ENCODE measurements at regions not wholly inside any gene's neighbourhood (a gene's known extent, or its start where the extent isn't known, plus 50 kb on each side); places are given as distances from the start of the nearest gene placed in this dataset.
"Not testable (repeated sequence)": the region's sequence is repeated elsewhere in the genome, so short reads cannot be mapped to it uniquely, and the experiment has no call there.

- no peak for DNase-seq (ENCODE audit: low read depth)
Observed at GRCh38 chr13:73336773-73337172, 278.0 kb downstream of the KLF5 start.

GRCh38 chr13:73335944-73336343, 277.1 kb downstream of the KLF5 start:
- no peak for DNase-seq (ENCODE audit: low read depth)

DNA sequence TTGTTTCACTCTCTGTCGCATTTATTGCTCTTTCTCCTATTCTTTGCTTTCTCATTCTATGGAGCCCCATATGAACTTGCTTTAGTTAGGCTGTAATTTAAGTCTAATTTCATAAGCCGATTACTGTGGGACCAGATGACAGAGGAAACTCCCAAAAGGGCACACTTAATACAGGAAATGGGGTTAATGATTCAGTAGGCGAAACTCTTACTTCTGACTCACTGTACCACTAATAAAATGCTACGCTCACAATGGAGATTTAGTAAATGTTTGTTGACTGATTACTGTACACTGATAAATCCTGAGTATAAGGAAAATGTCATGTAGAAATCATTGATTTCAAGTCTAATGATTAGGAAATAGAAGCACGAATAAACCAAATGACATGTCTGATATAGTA, 276.4 kb downstream of the KLF5 start:
- DNase-seq (ENCODE audit: low read depth), result no peak

GRCh38 chr13:73334445-73334844, 275.6 kb downstream of the KLF5 start:
- DNase-seq (ENCODE audit: low read depth), result no peak

DNA sequence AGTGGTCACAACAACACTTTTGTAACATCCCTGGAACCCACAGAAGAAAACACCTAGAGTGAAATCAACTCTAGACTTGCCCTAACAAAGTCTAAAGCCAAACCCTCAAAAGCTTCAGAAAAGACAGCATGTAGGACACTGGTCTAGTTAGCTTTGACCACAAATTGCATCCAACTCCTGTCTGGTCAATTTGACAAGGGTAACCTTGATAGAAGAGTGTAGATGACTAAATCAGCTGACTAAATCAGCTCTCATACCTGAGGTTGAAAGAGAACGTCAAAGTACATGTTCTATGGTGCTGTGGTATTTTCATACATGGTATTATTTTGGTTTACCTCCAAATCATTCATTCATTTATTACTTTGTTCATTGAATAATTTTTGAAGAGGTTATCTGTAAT, 272.8 kb downstream of the KLF5 start:
- no peak for DNase-seq (ENCODE audit: low read depth)

GRCh38 chr13:73329355-73329754, 270.6 kb downstream of the KLF5 start:
- DNase-seq (ENCODE audit: low read depth), result no peak

DNA sequence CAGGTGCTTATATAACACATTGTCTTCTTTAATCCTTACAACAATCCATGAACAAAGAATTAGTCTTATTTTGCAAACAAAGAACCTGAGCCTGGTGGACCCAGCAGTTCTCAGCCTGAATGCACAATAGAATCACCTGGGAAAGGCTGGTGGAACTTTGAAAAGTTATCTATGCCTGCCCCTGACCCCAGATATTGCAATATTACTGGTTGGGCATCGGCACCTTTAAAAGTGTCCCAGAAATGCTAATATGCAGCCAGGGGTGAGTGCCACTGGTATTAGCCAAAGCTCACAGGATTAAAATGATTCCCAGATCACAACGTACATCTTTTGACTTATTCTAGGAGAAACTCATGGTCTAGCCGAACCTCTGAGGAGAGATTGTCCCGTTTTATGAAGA, 268.8 kb downstream of the KLF5 start:
- no peak for DNase-seq (ENCODE audit: low read depth)

DNA sequence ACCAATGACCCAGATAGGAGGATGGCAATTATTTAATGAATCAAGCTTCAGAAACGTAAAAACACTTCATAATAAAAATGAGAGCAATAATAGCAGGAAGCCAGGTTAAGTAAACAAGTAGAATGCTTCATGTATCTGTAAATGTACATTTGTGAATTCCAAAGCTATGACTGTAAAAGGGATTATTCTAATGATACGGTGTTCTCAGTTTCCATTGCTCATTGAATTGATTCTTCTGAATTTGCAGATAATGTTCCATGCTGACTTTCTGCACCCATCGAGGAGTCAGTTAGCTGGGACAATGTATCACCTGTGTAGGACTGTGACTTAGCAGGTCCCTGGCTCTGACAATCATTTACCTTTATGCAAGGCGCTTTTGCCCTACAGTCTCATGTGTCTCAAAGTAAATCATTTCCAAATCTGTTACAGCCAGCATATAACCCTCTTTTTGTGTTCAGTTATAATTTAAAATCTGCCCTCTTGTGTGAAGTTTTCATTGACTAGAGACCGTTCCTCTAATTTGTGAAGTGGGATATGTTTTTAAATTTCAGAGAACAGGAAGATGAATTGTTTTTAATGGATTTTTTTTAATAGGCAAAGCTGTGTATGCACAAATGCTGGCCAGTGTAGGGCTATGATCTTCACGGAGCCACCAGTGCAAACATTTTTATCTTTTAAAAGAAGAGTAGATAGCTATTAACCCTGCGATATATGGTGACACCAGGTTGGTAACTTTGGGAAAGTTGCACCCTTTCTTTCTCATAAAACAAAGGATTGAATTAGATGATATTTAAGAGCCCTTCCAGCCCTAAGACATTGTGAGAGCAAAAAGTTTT, 267.1 kb downstream of the KLF5 start:
- DNase-seq (ENCODE audit: low read depth), result no peak

- DNase-seq (ENCODE audit: low read depth), result no peak
Observed at GRCh38 chr13:73324842-73325722, 266.3 kb downstream of the KLF5 start.

DNA sequence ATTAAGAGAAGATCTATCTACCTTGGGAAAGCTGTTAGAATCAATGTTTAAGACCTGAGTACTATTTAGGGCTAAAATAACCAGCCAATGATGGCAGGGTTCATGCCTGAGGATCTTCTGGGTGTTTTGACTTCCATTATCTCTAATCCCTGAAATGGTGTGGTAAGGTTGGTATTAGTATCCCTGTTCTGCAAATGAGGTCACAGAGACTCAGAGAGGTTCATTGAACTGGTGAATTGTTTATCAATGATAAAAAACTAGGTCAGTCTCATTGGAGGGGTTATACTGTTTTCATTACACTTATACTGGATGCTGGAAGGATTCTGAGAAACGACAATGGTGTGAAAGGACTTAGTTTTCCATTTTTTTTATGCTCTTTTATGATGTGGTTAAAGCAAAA, 264.8 kb downstream of the KLF5 start:
- no peak for DNase-seq (ENCODE audit: low read depth)

GRCh38 chr13:73321043-73321442, 262.2 kb downstream of the KLF5 start:
- no peak for DNase-seq (ENCODE audit: low read depth)

GRCh38 chr13:73317140-73317539, 258.3 kb downstream of the KLF5 start:
- no peak for DNase-seq (ENCODE audit: low read depth)

DNA sequence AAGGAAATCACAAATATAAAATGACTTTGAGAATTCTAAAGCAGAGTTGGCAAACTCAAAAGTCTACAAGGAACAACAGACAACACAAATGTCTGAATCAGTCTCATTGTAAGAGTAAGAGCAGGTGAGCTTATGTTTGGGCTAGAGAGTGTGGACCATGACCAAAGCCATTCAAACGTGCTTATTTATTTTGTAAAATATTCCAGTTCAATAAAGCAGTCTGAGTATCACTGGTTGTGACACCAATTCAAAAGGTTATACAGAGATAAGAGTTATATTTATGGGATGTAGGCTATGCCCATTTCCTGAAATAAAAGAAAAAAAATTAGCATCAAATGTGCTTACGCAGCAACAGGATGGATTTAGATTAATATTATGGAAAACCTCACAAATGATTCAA, 251.6 kb downstream of the KLF5 start:
- no peak for DNase-seq (ENCODE audit: low read depth)

DNA sequence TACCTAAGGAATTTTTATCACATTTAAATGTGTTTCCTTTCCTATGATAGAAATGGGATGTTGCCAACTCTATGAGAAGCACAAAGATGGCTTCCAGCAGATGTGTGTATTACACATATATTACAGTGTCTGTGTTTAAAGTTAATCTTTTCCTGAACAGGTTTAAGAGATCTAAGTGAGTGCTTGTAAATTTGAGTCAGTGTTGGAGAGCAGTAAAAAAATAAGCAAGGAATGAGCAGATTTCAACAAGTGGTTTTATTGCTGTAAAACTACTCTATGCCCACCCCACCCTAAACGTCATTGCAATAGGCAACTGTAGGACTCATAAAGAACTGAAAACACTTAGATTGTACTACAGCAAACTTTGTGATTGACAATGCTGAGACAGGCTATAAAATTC, 248.7 kb downstream of the KLF5 start:
- DNase-seq (ENCODE audit: low read depth), result no peak

DNA sequence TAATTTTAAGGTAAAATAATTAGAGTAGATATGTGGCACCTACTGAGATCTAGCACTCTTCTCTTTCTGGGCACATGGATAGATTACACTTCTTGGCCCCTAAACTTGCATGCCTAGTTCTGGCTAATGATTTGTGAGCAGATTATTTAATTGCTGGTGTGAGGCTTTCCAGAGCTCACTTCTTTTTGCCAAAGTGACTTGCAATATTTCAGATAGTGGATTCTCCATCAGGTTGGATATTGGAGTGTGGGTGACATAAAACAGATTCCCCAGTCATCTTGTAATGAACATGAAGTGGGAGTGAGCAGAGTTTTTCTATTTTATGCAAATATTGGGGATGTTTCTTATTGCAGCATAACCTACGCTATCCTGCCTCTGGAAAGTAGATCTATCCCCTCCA, 247.9 kb downstream of the KLF5 start:
- no peak for DNase-seq (ENCODE audit: low read depth)

DNA sequence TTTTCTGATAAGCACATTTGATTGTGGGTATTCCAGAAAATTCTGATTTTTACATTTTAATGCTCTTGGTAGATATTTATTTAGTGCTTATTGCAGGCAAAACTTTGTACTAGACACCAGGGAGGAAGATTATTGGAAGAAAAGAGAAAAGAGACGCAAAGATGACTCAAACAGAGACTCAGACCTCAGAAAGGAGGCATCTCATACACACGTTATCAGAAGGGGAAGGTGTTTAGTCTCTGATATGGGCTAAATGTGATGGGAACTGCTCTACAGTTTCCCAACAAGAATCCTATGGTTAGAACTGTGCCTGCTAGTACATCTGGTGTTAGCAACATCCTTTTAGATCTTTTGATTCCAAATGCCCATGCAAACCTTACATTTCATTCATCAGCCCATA, 245.6 kb downstream of the KLF5 start:
- DNase-seq (ENCODE audit: low read depth), result no peak

DNA sequence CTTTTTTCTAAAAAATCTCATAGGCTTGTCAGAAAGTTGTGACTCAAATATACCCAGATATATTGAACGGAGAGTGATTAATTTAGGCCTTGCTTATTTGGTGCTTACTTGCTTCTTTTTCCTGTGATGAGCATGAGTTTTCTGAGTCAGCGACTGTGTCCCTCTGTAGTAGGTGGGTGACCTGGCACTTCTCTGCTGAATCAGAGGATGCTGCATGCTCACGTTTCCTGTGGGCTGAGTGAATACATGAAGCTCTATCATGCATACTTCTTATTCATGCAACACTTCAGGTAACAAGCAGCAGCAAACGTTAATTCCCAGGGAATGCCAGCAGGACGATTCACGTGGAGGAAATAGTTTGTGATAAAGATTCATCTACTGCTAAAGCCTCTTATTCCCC, 245.0 kb downstream of the KLF5 start:
- peak; percentile 19 for DNase-seq (ENCODE audit: low read depth)

GRCh38 chr13:73301622-73302021, 242.8 kb downstream of the KLF5 start:
- DNase-seq (ENCODE audit: low read depth), result not testable (repeated sequence)

DNA sequence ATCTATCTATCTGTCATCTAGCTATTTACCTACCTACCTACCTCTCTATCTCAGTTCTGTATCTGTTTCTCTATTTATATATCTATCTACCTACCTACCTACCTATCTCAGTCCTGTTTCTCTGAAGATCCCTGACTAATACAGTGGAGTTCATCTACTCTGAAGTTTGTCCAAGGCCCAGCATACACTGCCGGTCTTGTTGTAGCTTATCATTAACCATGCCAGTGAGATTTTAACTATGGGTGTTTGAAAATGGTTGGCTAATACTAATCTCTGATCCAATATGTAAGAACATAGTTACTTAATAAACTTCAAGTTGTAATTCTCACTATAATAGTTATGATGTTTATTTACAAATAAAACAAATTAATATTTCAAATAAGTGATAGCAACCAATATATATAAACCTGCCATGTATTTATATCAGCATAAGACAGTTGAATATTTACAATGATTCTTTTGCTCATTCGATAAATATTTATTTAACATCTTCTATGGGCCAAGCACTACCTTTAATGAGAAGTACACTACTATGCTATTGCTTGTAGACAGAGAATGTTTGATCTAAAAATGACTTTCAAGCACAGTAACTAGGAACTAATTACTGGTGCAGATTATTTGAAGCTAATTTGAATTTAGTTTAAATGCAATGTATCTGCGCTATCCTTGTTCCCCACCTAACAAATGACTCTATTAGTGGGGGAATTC, 242.1 kb downstream of the KLF5 start:
- no peak for DNase-seq (ENCODE audit: low read depth)

- DNase-seq (ENCODE audit: low read depth), result no peak
Observed at GRCh38 chr13:73299787-73300186, 241.0 kb downstream of the KLF5 start.

DNA sequence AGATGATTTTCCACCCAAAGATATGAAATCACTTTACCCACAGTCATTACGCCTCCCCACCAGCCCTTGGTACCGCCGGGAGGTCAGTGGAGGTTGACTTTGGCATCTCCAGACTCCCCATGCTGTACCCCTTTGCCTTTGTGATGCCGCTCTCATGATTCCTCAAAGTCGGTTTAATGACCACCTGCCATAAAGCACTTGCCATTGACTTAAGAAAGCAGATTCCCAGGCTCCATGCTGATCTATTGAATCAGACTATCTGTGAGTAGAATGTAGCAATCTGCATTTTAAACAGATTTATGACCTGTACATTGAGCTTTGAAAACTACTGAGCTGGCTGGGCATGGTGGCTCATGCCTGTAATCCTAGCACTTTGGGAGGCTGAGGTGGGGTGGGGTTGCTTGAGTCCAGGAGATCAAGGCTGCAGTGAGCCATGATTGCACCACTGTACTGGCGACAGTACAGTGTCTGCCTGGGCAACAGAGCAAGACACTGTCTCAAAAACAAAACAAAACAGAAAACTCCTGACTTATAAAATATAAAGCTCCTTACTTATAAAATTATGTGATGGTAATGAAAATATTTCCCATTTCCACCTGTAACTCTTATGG, 235.2 kb downstream of the KLF5 start:
- no peak for DNase-seq (ENCODE audit: low read depth)

- no peak for DNase-seq (ENCODE audit: low read depth)
Observed at GRCh38 chr13:73292127-73292526, 233.3 kb downstream of the KLF5 start.
